GM21528 (cell line): ENCODE measurements at regions not wholly inside any gene's neighbourhood (a gene's known extent, or its start where the extent isn't known, plus 50 kb on each side); places are given as distances from the start of the nearest gene placed in this dataset.
"Not testable (repeated sequence)": the region's sequence is repeated elsewhere in the genome, so short reads cannot be mapped to it uniquely, and the experiment has no call there.

Experiments used
- ATAC-seq: cut with Tn5 transposase; IDR thresholded peaks from one replicate; pipeline ENCODE4 v1.9.1; 2021; ENCODE audit warnings: mild to moderate bottlenecking, moderate library complexity; ENCODE audit not compliant: unreplicated experiment, low FRiP score

- no peak for ATAC-seq
Observed at GRCh38 chr2:210954386-210954907, 398.0 kb downstream of the CPS1 start.

GRCh38 chr2:210955591-210955990, 399.2 kb downstream of the CPS1 start:
- ATAC-seq = no peak

- ATAC-seq = no peak
Observed at GRCh38 chr2:210956101-210956500, 399.7 kb downstream of the CPS1 start.

- ATAC-seq = no peak
Observed at GRCh38 chr2:210961249-210961648, 404.9 kb downstream of the CPS1 start.

GRCh38 chr2:210963386-210963785, 407.0 kb downstream of the CPS1 start:
- no peak for ATAC-seq

GRCh38 chr2:210964141-210964764, 407.9 kb downstream of the CPS1 start:
- ATAC-seq = no peak

GRCh38 chr2:210965472-210965871, 409.1 kb downstream of the CPS1 start:
- ATAC-seq = no peak

- no peak for ATAC-seq
Observed at GRCh38 chr2:210966330-210966729, 409.9 kb downstream of the CPS1 start.

GRCh38 chr2:210971431-210971830, 415.0 kb downstream of the CPS1 start:
- no peak for ATAC-seq

GRCh38 chr2:210986806-210987205, 430.4 kb downstream of the CPS1 start:
- not testable (repeated sequence) for ATAC-seq

- ATAC-seq = no peak
Observed at GRCh38 chr2:210991107-210991506, 434.7 kb downstream of the CPS1 start.

- ATAC-seq = no peak
Observed at GRCh38 chr2:210994104-210994503, 437.7 kb downstream of the CPS1 start.

GRCh38 chr2:210997373-210997772, 441.0 kb downstream of the CPS1 start:
- no peak for ATAC-seq

GRCh38 chr2:210998334-210998733, 441.9 kb downstream of the CPS1 start:
- ATAC-seq = no peak

GRCh38 chr2:211014376-211014775, 458.0 kb downstream of the CPS1 start:
- ATAC-seq = no peak

- ATAC-seq = no peak
Observed at GRCh38 chr2:211014906-211015305, 458.5 kb downstream of the CPS1 start.

- not testable (repeated sequence) for ATAC-seq
Observed at GRCh38 chr2:211025089-211025488, 468.7 kb downstream of the CPS1 start.

GRCh38 chr2:211026109-211026508, 469.7 kb downstream of the CPS1 start:
- no peak for ATAC-seq

GRCh38 chr2:211027976-211028375, 471.6 kb downstream of the CPS1 start:
- no peak for ATAC-seq

- ATAC-seq = no peak
Observed at GRCh38 chr2:211033765-211034164, 477.4 kb downstream of the CPS1 start.

GRCh38 chr2:211035548-211036185, 479.3 kb downstream of the CPS1 start:
- ATAC-seq = peak; percentile 70

- ATAC-seq = no peak
Observed at GRCh38 chr2:211045025-211045424, 488.6 kb downstream of the CPS1 start.
